HG03280 (cell line): ENCODE measurements at regions not wholly inside any gene's neighbourhood (a gene's known extent, or its start where the extent isn't known, plus 50 kb on each side); places are given as distances from the start of the nearest gene placed in this dataset.

Experiments used
- ATAC-seq: cut with Tn5 transposase; IDR thresholded peaks from one replicate; pipeline ENCODE4 v1.9.1; 2021; ENCODE audit warnings: mild to moderate bottlenecking, moderate library complexity; ENCODE audit not compliant: unreplicated experiment

DNA sequence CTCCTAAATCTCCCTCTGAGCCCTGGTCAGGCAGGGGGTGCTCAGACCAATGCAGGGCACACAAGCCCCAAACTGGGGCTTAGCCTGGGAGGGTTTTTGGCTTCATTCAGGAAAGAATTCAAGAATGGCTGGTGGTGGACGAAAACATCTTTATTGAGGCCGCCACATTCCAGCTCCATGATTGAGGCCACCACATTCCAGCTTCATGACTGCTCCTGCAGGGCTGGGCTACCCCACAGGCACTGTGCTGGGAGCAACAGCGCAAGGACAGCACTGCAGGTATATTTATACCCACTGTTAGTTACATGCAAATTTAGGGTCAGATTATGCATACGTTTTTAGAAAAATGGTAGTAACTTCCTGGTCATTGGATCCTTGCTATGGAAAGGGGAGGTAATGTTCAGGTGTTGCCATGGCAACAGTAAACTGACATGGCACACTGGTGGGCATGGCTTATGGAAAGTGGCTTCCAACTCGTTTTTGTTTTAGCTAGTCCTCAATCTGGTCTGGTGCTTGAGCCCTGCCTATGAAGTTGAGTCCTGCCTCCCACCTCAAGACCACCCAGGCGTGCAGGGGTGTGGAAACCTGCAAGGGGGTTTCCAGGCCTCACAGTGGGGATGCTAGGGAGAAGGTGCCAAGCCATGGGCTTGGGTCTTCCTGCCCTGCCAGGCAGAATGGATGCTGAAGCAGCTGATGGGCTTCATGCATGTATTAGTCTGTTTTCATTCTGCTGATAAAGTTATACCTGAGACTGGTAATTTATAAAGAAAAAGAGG lies 348.7 kb upstream of the AJAP1 start:
- ATAC-seq: no peak

DNA sequence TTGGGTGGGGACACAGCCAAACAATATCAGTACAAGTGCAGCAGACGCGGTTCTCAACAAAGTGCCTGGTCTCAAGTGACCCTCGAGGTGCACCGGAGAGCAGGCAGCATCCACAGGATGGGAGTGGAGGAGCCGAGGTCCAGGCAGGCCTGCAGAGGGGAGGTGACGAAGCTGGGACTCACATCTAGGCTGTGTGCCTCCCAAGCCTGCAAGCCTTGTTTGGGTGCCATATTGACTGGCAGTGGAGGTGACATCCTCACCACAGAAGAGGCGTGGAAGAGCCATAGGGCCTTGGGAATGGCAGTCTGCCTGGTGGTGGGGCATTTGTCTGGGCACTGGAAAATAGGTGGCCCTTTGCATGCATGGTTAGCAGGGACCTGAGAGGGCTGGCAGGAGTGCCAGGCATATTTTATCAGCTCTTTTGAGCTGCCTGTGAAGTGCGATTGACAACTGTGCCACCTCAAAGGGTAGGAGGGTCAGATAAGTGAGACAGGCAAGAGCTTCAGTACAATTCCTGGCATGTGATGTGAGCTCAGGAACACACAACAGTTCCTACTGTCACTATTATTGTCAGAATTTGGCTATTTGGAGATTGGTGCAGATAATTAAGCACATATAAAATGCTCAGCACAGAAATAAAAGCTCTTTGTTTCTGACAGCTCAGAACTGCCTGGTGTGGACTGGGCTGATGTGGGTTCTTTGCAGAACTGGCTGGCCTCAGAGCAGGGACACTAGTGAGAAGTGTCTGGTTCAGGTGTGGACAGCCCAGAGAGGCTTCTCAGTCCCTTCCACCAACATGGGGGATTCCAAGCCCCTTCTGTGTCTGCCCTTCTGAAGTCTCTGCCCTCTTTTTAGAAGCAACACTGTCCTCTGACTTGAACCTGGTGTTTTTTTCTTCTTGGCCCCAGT lies 347.6 kb upstream of the AJAP1 start:
- ATAC-seq: no peak

DNA sequence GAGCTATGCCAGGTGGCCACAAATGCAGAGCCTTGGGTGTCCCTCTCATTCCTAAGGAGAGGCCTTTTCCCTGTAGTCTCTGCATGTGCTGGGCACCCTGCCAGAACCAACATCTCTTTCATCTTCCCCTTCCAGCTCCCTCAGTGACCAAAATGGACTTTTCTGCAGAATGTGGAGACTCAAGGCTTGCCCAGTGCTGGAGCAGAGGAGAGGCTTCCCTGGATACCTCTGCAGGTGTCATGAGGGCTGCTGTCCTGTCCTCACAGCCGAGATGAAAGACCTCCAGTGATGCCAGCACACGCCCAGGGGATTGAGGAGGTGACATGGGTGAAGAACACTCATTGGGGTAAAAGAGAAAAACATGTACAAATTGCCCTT lies 347.0 kb upstream of the AJAP1 start:
- ATAC-seq: no peak

DNA sequence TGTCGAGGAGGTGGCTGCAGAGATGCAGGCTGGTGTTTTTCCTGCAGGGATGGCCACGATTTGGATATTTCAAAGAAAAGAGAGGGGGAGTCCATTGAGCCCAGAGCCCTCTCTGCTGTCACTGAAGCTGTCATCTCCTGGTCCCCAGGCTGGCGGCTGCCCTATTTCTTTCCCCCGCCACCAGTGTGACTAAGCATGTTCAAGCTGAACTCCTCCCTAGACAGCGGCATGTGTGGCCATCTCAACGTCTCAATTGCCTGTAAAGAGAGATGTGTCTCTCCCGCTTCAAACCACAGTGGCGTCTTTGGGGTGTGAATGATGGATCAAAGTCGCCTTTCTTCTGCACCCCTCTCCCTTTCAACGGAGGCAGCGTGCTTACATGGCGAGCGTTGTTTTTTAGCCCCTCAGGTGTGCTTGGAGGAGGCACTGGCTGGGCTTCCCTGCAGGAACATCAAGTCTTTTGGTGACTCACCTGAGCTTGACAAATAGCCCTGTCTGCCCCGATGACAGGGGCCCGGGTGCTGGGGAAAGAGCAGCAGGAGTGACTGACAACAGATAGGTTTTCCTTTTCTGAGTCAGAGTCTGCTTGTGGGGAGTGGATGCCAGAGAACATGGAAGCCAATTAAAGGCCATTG lies 346.4 kb upstream of the AJAP1 start:
- ATAC-seq: no peak

DNA sequence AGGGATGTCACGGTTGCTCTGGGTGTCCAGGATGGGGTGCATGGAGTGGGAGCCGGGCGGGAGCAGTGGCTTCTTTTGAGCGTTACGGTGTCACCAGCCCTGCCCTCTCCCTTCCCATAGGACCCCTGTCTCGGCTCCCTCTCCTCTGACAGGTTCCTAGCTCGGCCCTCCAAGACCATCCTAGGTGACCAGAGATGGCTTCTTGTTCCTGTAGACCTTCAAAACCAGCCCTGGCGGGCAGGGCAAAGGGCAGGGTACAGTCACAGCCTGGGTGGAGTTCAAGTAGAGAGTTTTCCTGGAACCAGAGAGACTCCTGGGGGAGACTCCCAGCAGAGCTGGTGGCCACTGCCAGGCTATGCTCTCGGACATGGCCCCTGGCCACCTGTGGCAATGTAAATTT lies 345.6 kb upstream of the AJAP1 start:
- no peak for ATAC-seq

DNA sequence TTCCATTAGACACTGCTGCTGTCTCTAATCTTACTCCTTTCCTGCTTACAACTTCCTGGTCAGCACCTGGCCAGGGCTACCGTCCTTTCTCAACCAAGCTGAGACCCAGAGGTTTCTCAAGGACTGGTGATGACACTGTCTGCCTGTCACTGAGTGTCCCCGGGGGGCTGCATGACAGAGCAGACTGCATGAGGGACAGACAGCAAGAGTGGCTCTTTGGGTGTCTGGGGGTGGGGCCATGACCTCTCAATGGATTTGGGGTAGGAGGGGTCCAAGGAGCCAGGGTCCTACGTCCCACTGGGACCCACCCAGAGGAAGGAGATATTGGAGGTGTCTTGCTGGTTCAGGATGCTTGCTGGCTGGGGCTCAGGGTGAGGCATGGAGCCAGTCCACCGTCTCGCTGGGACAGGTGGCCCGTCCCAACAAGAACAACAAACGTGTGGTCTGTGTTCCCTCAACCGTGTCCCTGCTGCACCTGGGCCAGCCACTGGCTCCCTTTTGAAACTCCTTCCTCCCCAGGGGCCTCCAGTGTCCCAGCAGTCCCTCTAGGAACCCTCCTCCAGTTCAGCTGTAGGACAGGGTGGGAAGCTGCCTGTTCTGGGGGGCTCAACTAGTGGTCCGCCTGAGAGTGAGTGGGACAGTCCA lies 344.6 kb upstream of the AJAP1 start:
- no peak for ATAC-seq

DNA sequence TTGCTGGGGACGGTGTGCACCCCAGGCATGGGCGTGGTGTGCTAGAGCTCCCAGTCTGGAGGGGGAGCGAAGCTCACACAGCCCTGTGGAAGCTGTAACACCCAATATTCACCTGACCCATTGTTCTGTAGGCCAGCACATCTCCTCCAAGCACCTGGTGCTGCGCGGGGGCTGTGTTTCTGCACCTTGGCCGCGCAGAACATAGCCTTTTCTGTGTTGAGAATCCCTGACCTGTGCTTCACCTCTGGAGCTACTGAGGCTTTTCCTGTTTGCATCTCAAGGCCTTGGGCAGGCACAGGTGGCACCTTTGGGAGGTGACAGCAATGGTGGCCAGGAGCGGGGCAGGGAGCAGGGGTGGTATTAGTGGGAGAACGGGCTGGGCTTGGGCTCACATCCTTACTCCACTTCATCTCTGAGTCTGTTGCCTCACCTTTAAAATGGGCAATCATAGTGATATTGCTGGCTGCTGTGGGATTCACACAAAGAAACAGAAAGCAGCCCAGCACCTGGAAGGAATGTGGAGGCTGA lies 343.9 kb upstream of the AJAP1 start:
- no peak for ATAC-seq

DNA sequence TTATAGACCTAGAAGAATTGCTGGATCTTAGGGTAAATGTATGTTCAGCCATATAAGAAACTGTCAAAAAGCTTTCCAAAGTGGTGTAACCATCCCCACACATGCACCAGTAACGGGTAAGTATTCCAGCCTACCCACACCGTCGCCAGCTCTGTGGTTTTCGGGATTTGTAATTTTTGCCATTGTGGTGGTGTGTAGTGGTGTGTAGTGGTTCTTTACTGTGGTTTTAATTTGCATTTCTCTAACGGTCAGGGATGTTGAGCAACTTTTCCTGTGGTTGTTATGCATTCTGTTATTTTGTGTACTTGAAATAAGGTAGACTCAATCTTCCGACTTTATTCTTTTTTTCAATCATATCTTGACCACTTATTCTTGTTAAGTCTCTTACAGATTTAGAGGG lies 342.4 kb upstream of the AJAP1 start:
- ATAC-seq: no peak

DNA sequence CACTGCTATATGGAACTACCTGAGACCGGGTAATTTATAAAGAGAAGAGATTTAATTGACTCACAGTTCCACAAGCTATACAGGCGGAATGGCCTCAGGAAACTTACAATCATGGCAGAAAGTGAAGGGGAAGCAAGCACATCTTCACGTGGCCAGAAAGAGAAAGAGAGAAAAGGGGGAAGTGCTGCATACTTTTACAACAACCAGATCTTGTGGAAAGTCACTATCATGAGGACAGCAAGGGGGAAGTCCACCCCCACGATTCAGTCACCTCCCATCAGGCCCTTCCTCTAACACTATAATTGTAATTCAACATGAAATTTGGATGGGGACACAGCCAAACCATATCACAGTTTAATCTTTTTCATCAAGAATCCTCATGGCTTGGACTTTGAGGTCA lies 339.2 kb upstream of the AJAP1 start:
- ATAC-seq: no peak

DNA sequence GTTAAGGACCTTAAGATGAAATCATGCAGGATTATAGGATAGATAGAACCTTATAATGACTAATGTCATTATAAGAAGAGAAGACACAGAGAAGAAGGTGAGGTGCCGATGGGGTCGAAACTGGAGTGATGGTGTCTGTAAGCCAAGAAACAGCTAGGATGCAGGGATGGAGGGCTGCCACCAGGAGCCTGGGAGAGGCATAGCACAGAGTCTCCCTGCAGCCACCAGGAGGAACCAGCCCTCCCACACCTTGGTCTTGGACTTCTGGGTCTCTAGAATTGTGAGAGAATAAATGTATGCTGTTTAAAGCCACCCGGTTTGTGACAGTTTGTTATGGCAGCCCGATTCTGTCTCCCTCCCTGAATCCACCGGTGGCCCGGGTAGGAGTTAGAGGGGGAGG lies 337.2 kb upstream of the AJAP1 start:
- ATAC-seq: no peak

DNA sequence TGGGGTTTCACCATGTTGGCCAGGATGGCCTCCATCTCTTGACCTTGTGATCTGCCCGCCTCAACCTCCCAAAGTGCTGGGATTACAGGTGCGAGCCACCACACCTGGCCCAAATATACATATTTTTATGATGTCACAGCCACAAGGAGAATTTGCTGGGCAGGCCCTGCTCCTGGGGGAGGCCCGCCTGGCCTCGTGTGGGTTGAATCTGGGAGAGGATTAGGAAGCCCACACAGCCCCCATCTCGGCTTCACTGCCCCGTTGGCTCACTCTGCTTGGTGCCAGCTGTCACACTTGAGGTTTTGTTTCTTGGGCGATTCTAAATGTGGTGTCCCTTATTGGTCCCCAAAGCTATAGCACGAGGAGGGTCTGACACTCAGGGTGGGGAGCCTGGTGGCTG lies 335.7 kb upstream of the AJAP1 start:
- ATAC-seq: no peak

DNA sequence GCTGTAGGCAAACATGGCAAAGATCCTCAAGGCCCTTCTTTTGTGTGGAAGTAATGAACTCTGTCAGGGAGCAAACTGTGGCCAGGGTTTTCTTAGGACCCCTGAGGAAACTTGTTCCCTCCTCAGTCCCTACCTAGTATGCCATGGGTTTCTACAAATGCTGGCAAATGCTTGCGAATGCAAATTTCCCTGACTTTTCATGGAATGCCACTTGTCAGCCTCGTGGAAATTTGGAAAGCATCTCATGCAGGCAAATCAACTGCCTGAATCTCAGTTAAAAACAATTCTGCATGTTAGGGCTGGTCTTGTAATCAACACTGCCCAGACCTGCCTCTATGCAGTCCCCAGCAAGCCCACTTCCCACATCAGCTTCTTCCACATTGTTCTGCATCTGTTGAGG lies 334.9 kb upstream of the AJAP1 start:
- no peak for ATAC-seq

DNA sequence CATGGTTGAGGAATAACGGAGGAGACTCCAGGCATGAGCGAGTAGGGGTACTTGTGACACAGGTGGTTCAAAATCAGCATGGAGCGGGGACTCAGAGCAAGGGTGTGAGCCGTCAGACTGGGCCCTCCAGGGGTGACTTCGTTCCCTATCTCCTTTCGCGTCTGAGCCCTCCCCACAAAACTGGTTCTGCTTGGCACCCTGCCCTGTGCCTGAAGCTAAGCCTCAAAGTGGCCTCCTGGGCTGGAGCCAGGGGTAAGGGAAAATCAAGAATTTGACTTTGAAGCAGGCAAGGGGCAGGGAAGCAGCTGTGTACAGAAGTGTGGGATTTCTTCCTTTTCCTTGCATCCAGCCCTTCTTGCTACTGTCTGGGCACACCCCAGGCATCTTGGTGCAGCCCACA lies 331.5 kb upstream of the AJAP1 start:
- ATAC-seq: no peak

DNA sequence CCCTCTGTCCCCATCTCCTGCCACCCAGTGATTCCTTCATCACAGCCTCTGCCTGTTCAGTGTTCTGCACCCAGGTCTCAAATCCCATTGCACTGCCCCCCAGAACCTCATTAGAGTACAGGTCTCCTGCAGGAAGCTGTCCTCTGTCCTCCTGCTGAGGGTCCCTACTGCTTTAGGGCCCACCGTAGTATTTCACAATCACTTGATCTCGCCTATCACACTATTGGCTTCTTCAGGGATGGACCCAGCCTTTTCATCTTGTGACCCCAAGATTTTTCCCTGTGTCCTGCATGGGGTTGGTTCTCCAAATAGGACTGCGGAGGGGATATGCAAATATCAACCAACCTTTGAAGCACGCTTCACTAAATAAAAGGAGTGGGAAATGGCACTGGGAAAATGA lies 331.1 kb upstream of the AJAP1 start:
- ATAC-seq: no peak

DNA sequence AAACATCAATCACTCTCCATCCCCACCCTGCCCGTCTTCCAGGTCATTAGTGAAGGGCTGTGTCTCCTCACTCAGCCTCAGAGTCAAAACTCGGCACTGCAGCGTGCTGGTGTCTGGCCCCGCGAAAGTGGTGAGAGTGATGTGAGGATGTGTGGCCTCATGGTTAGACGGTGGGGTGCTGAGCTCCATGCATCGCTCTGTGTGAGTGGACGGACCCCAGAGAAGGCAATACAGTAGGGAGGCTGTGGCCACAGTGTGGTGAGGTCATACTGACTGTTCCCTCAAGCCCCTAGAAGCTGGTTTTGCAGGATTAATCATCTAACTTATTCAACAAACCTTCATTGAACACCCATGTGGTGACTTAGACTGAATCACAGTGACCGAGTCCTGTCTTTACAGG lies 329.9 kb upstream of the AJAP1 start:
- no peak for ATAC-seq

DNA sequence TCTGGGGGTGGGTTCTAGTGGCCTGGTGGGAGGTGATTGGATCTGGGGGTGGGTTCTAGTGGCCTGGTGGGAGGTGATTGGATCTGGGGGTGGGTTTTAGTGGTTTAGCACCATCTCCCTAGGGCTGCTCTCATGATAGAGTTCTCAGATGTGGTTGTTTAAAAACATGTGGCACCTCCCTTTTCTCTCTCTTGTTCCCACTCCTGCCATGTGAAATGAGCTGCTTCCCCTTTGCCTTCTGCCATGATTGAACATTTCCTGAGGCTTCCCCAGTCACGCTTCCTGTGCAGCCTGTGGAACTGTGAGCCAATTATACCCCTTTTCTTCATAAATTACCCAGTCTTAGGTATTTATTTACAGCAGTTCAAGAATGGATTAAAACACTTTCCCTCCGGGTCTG lies 327.3 kb upstream of the AJAP1 start:
- no peak for ATAC-seq

DNA sequence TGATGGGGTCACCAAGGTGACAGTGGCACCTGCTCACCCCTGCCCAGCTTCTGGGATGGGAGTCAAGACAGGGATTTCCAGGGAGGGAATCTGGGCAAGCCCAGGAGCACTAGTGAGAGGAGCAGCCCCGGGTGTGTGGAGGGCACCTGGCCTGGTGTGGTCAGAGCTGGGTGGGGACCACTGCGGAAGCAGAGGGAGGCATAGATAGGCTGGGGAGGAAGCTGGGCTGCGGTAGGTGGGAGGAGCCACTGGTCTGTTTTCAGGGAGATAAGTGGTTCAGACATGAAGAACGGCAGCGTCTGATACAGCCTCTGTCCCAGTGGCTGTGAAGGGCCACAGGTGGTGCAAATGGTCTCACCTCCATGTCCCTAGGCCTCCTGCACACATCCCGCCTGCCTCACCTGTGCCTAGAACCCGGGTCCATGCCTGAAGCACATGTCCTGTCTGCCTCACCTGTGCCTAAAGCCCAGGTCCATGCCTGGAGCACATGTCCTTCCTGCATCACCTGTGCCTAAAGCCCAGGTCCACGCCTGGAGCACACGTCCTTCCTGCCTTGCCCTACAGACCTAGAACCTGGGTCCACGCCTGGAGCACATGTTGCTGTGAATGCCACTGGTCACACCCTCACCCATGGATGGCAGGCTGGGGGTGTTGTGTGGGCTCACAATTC lies 325.9 kb upstream of the AJAP1 start:
- no peak for ATAC-seq

DNA sequence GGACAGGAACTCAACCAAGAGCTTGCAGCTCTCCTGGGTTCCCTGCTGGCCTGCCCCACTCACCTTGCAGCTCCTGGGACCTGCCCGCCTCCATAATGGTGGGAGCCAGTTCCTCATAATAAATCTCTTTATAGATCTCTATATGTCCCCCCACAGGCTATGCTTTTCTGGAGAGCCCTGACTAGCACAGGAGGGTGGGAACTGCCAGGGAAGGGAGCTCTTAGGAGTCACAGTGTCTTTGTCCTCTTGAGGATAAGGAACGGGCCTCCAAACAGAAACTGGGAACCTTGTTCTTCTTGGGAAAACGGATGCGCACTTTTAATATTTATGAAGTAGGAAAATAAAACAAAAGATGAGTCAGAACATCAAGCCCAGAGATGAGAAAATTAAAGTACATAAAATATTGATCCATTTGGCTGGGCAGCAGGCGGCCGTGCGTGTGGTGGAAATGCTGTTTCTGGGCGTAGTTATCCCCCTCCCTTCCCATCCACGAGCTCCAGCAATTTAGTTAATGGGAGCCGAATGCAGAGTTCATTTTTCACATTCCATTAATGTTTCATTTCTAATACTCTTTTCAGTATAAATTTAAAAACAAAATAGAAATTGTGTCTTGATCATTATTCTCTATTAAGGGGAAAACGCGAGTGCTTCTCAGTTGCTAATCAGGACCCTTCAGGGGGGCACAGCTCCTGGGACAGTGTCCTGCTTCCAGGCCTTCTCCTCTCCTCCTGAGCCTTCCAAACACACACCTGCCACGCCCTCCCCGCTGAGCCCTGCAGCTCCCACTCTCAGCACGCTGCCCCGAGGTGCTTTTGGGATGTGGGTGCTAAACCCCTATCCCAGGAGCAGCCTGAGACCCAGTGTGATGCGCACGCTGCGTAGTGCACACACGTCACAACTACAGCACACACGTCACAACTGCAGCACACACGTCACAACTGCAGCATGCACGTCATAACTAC lies 323.3 kb upstream of the AJAP1 start:
- ATAC-seq: no peak

DNA sequence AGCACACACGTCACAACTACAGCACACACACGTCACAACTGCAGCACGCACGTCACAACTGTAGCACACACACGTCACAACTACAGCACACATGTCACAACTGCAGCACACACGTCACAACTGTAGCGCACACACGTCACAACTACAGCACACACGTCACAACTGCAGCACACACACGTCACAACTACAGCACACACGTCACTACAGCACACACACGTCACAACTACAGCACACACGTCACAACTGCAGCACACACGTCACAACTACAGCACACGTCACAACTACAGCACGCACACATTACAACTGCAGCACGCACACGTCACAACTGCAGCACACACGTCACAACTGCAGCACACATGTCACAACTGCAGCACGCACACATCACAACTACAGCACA lies 322.6 kb upstream of the AJAP1 start:
- no peak for ATAC-seq
